ENCODE measurements at regions not wholly inside any gene's neighbourhood (a gene's known extent, or its start where the extent isn't known, plus 50 kb on each side); places are given as distances from the start of the nearest gene placed in this dataset.

- DNase-seq (ENCODE audit: low spot score) (no peak), ATAC-seq (no peak)
- TF ChIP-seq HMGA2 (CRISPR knock-in tag; IDR thresholded peaks at IDR 0.05) (no peak), MLX (CRISPR knock-in tag; IDR thresholded peaks at IDR 0.05) (no peak), NFATC4 (CRISPR knock-in tag; IDR thresholded peaks at IDR 0.05) (no peak), GABPB1 (CRISPR knock-in tag; IDR thresholded peaks at IDR 0.05) (no peak), EMX1 (CRISPR knock-in tag; IDR thresholded peaks at IDR 0.05) (no peak), ZNF532 (CRISPR knock-in tag; IDR thresholded peaks at IDR 0.05; ENCODE audit: borderline replicate concordance) (no peak), FOXP1 (CRISPR knock-in tag; IDR thresholded peaks at IDR 0.05; ENCODE audit: borderline replicate concordance) (no peak), ATF2 (CRISPR knock-in tag; IDR thresholded peaks at IDR 0.05; ENCODE audit: borderline replicate concordance, low read depth) (no peak), IRF2 (CRISPR knock-in tag; IDR thresholded peaks at IDR 0.05; ENCODE audit: borderline replicate concordance, low read depth) (no peak)
- H3K36me3 Mint-ChIP-seq = no peaks in the 10 kb centered on the region
- no peak overlapping the region for H3K4me3 Mint-ChIP-seq
- ChIA-PET CTCF (no interaction called here), POLR2A (no interaction called here)
- H3K4me1 Mint-ChIP-seq = peaks cover 7% of the 10 kb centered on the region
- no peak overlapping the region for H3K27ac Mint-ChIP-seq
- no peaks in the 10 kb centered on the region for H3K27me3 Mint-ChIP-seq (ENCODE audit: low read depth)
- peaks cover 7% of the 10 kb centered on the region for H3K9me3 Mint-ChIP-seq
Observed at GRCh38 chr12:72089678-72090077, 151.0 kb downstream of the TPH2 start.

- ATAC-seq = no peak
- Mint-ChIP-seq H3K27me3 (ENCODE audit: low read depth) (no peaks in the 10 kb centered on the region), H3K4me1 (no peaks in the 10 kb centered on the region), H3K9me3 (peaks cover 7% of the 10 kb centered on the region), H3K4me3 (no peak overlapping the region), H3K27ac (no peak overlapping the region), H3K36me3 (no peaks in the 10 kb centered on the region)
- ChIA-PET CTCF (no interaction called here), POLR2A (no interaction called here)
- DNase-seq (ENCODE audit: low spot score) = no peak
- no peak for TF ChIP-seq ZNF671 (CRISPR knock-in tag; IDR thresholded peaks at IDR 0.05)
- no peak for TF ChIP-seq ZBTB43 (CRISPR knock-in tag; IDR thresholded peaks at IDR 0.05)
- no peak for TF ChIP-seq MAX (CRISPR knock-in tag; IDR thresholded peaks at IDR 0.05)
- TF ChIP-seq PRRX2 (CRISPR knock-in tag; IDR thresholded peaks at IDR 0.05) = no peak
- no peak for TF ChIP-seq NFE2L1 (CRISPR knock-in tag; IDR thresholded peaks at IDR 0.05)
- no peak for TF ChIP-seq ZNF138 (CRISPR knock-in tag; conservative IDR thresholded peaks at IDR 0.05)
- no peak for TF ChIP-seq FOXJ3 (CRISPR knock-in tag; IDR thresholded peaks at IDR 0.05; ENCODE audit: borderline replicate concordance)
- TF ChIP-seq GRHL2 (CRISPR knock-in tag; IDR thresholded peaks at IDR 0.05; ENCODE audit: insufficient replicate concordance, severe bottlenecking) = no peak
- TF ChIP-seq ZNF219 (CRISPR knock-in tag; IDR thresholded peaks at IDR 0.05; ENCODE audit: borderline replicate concordance) = no peak
- TF ChIP-seq AFF4 (CRISPR knock-in tag; IDR thresholded peaks at IDR 0.05; ENCODE audit: borderline replicate concordance) = no peak
- TF ChIP-seq ZNF532 (CRISPR knock-in tag; IDR thresholded peaks at IDR 0.05; ENCODE audit: borderline replicate concordance) = no peak
Observed at GRCh38 chr12:72093424-72093823, 154.8 kb downstream of the TPH2 start.

Measured in WTC11 (cell line).